Hematopoietic multipotent progenitor cell treated with erythropoietin and hydrocortisone succinate and interleukin-3 and kit ligand, for 15 days (in vitro differentiated cells): ENCODE measurements at regions not wholly inside any gene's neighbourhood (a gene's known extent, or its start where the extent isn't known, plus 50 kb on each side); places are given as distances from the start of the nearest gene placed in this dataset.

Experiments used
- DNase-seq: peaks from one replicate; pipeline ENCODE4 v3.0.0-alpha.2; 2015; ENCODE audit warnings: low spot score

- no peak for DNase-seq
Observed at GRCh38 chr3:18670759-18671158, 245.6 kb upstream of the SATB1 start.

- DNase-seq = no peak
Observed at GRCh38 chr3:18669374-18669773, 244.2 kb upstream of the SATB1 start.

GRCh38 chr3:18667552-18667951 lies 242.4 kb upstream of the SATB1 start:
- DNase-seq = no peak

- no peak for DNase-seq
Observed at GRCh38 chr3:18666655-18667054, 241.5 kb upstream of the SATB1 start.

GRCh38 chr3:18660059-18660458 lies 234.9 kb upstream of the SATB1 start:
- no peak for DNase-seq

GRCh38 chr3:18657858-18658820 lies 233.0 kb upstream of the SATB1 start:
- no peak for DNase-seq

- DNase-seq = no peak
Observed at GRCh38 chr3:18656866-18657265, 231.7 kb upstream of the SATB1 start.

- DNase-seq = no peak
Observed at GRCh38 chr3:18656410-18656809, 231.3 kb upstream of the SATB1 start.

- DNase-seq = no peak
Observed at GRCh38 chr3:18655827-18656226, 230.7 kb upstream of the SATB1 start.

GRCh38 chr3:18652781-18653180 lies 227.6 kb upstream of the SATB1 start:
- DNase-seq = no peak

- no peak for DNase-seq
Observed at GRCh38 chr3:18650731-18651130, 225.6 kb upstream of the SATB1 start.

- no peak for DNase-seq
Observed at GRCh38 chr3:18649666-18650363, 224.7 kb upstream of the SATB1 start.

- no peak for DNase-seq
Observed at GRCh38 chr3:18648868-18649462, 223.8 kb upstream of the SATB1 start.

- DNase-seq = no peak
Observed at GRCh38 chr3:18648159-18648558, 223.0 kb upstream of the SATB1 start.

GRCh38 chr3:18645619-18646018 lies 220.5 kb upstream of the SATB1 start:
- DNase-seq = no peak

GRCh38 chr3:18643281-18643680 lies 218.1 kb upstream of the SATB1 start:
- no peak for DNase-seq

GRCh38 chr3:18641916-18642315 lies 216.8 kb upstream of the SATB1 start:
- DNase-seq = no peak

GRCh38 chr3:18635215-18635614 lies 210.1 kb upstream of the SATB1 start:
- DNase-seq = no peak

- DNase-seq = no peak
Observed at GRCh38 chr3:18634461-18634860, 209.3 kb upstream of the SATB1 start.

- no peak for DNase-seq
Observed at GRCh38 chr3:18633002-18633401, 207.9 kb upstream of the SATB1 start.

- DNase-seq = no peak
Observed at GRCh38 chr3:18630295-18630694, 205.2 kb upstream of the SATB1 start.

- no peak for DNase-seq
Observed at GRCh38 chr3:18625085-18625484, 199.9 kb upstream of the SATB1 start.

- no peak for DNase-seq
Observed at GRCh38 chr3:18623220-18623619, 198.1 kb upstream of the SATB1 start.
